Keratinocyte (primary cell): ENCODE measurements at regions not wholly inside any gene's neighbourhood (a gene's known extent, or its start where the extent isn't known, plus 50 kb on each side); places are given as distances from the start of the nearest gene placed in this dataset.
"Not testable (repeated sequence)": the region's sequence is repeated elsewhere in the genome, so short reads cannot be mapped to it uniquely, and the experiment has no call there.

ENCODE experiments used
- DNase-seq: peaks from one replicate; pipeline ENCODE4 v3.0.0-alpha.2; 2011; ENCODE audit warnings: low read depth, missing footprints, low spot score
- FAIRE-seq: peaks from 2 replicates; lab custom pipeline; 2011; peaks lifted over from hg19 to GRCh38; lab: Jason Lieb, UNC
- H2AFZ ChIP-seq: 2 replicates; pipeline ENCODE4 v1.6.0; 2012; ENCODE audit warnings: low read length, control low read depth, inconsistent platforms; ENCODE audit not compliant: control insufficient read depth
- H3K27ac ChIP-seq: 2 replicates; pipeline ENCODE4 v1.5.1; 2011; ENCODE audit warnings: low read length; ENCODE audit not compliant: control insufficient read depth, insufficient read depth
- H3K27me3 ChIP-seq: 3 replicates; pipeline ENCODE4 v1.6.0; 2011; ENCODE audit warnings: low read length; ENCODE audit not compliant: control insufficient read depth, insufficient read depth; ENCODE audit errors: extremely low read depth
- H3K36me3 ChIP-seq, 2 experiments: 2 replicates in 1 of 2; 3 replicates in 1 of 2; pipeline ENCODE4 v1.5.1; 2011; ENCODE audit warnings: low read length in 2 of 2, mild to moderate bottlenecking in 1 of 2; ENCODE audit not compliant: control insufficient read depth in 2 of 2, insufficient read depth in 2 of 2; ENCODE audit errors: extremely low read depth in 1 of 2
- H3K4me1 ChIP-seq: 3 replicates; pipeline ENCODE4 v1.5.1; 2011; ENCODE audit warnings: low read length; ENCODE audit not compliant: control insufficient read depth, insufficient read depth; ENCODE audit errors: extremely low read depth
- H3K4me2 ChIP-seq: 3 replicates; pipeline ENCODE4 v1.6.0; 2011; ENCODE audit warnings: low read depth, low read length; ENCODE audit not compliant: control insufficient read depth, insufficient read depth; ENCODE audit errors: extremely low read depth
- H3K4me3 ChIP-seq, 3 experiments: fragments of 200-600 bp in 1 of 3; sonication (generic) in 1 of 3; 2 replicates in 2 of 3; 3 replicates in 1 of 3; pipeline ENCODE4 v1.5.1; 2011 to 2016; ENCODE audit warnings: low read length in 3 of 3, mild to moderate bottlenecking in 3 of 3, control low read depth in 2 of 3, inconsistent platforms in 1 of 3, low read depth in 1 of 3, mixed read lengths in 1 of 3, mixed run types in 1 of 3, moderate library complexity in 1 of 3; ENCODE audit not compliant: control insufficient read depth in 2 of 3, insufficient read depth in 2 of 3; ENCODE audit errors: extremely low read depth in 1 of 3
- H3K79me2 ChIP-seq: 2 replicates; pipeline ENCODE4 v1.6.0; 2012; ENCODE audit warnings: low read length; ENCODE audit not compliant: control insufficient read depth, insufficient read depth
- H3K9ac ChIP-seq: 3 replicates; pipeline ENCODE4 v1.6.0; 2011; ENCODE audit warnings: low read length; ENCODE audit not compliant: control insufficient read depth, insufficient read depth; ENCODE audit errors: extremely low read depth
- H3K9me1 ChIP-seq: 3 replicates; pipeline ENCODE4 v1.6.0; 2011; ENCODE audit warnings: low read length; ENCODE audit not compliant: control insufficient read depth, insufficient read depth; ENCODE audit errors: extremely low read depth
- H3K9me3 ChIP-seq: 2 replicates; pipeline ENCODE4 v1.5.1; 2012; ENCODE audit warnings: low read depth, low read length; ENCODE audit not compliant: control insufficient read depth
- H4K20me1 ChIP-seq: 3 replicates; pipeline ENCODE4 v1.6.0; 2011; ENCODE audit warnings: low read length; ENCODE audit not compliant: control insufficient read depth, insufficient read depth; ENCODE audit errors: extremely low read depth
- EZH2 ChIP-seq: IDR thresholded peaks from one replicate; pipeline ENCODE4 v1.6.1; 2012; ENCODE audit warnings: inconsistent platforms, mild to moderate bottlenecking, low read length, moderate library complexity
- dilution Hi-C: fragments of 300-500 bp; cut with MboI; formaldehyde crosslinking; loops from one replicate; pipeline ENCODE4 v1.7.0; 2020; ENCODE audit warnings: low sequenced_read_pairs; ENCODE audit not compliant: extremely low pct_ligation_motif_present
- TF ChIP-seq, protein P1 (sequence below), 3 experiments: IDR thresholded peaks in 1 of 3; conservative IDR thresholded peaks in 1 of 3; optimal IDR thresholded peaks in 1 of 3; 2 replicates in 2 of 3; 3 replicates in 1 of 3; pipeline versions ENCODE3 to v1.5.1; 2011; ENCODE audit warnings: low read length in 3 of 3, mild to moderate bottlenecking in 3 of 3, moderate library complexity in 2 of 3, control low read depth in 1 of 3, inconsistent platforms in 1 of 3; ENCODE audit not compliant: insufficient read depth in 2 of 3; ENCODE audit errors: extremely low read depth in 1 of 3

DNA sequence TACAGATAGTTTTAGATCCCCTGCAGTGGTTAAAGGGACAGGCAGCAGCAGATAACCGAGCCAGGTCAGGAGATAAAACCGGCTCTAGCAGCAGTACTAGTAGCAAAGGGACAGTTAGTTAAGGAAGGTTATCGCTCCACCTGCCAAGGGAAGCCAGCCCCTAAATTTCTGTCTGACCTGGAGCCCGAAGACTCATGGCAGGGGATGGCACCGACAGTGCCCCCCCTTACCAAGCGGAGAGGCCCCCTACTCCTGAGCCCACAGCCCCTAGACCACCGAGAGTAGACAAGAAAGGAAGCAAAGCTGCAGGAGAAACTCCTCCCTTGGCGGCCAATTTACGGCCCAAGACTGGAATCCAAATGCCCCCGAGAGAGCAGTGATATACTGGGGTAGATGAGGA is 61.3 kb upstream of the MAGEC2 start:
- Histone ChIP-seq H3K36me3 (no peaks in the 10 kb centered on the region), H4K20me1 (no peaks in the 10 kb centered on the region), H2AFZ (no peak overlapping the region), H3K27me3 (no peaks in the 10 kb centered on the region), H3K4me1 (no peaks in the 10 kb centered on the region), H3K4me2 (no peak overlapping the region), H3K27ac (no peak overlapping the region), H3K9me1 (no peaks in the 10 kb centered on the region), H3K9ac (no peak overlapping the region), H3K9me3 (no peaks in the 10 kb centered on the region), H3K79me2 (no peaks in the 10 kb centered on the region), H3K4me3 (no peak overlapping the region)
- DNase-seq (no peak), FAIRE-seq (no peak)
- TF ChIP-seq, protein P1, sequence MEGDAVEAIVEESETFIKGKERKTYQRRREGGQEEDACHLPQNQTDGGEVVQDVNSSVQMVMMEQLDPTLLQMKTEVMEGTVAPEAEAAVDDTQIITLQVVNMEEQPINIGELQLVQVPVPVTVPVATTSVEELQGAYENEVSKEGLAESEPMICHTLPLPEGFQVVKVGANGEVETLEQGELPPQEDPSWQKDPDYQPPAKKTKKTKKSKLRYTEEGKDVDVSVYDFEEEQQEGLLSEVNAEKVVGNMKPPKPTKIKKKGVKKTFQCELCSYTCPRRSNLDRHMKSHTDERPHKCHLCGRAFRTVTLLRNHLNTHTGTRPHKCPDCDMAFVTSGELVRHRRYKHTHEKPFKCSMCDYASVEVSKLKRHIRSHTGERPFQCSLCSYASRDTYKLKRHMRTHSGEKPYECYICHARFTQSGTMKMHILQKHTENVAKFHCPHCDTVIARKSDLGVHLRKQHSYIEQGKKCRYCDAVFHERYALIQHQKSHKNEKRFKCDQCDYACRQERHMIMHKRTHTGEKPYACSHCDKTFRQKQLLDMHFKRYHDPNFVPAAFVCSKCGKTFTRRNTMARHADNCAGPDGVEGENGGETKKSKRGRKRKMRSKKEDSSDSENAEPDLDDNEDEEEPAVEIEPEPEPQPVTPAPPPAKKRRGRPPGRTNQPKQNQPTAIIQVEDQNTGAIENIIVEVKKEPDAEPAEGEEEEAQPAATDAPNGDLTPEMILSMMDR (optimal IDR thresholded peaks at IDR 0.05 in 1 of 3, IDR thresholded peaks at IDR 0.05 in 1 of 3, conservative IDR thresholded peaks at IDR 0.05 in 1 of 3; ENCODE audit: extremely low read depth in 1 of 3, insufficient read depth in 2 of 3, low read length in 3 of 3), result no peak
- no peak for TF ChIP-seq EZH2
- dilution Hi-C loops, result no loop called here

DNA sequence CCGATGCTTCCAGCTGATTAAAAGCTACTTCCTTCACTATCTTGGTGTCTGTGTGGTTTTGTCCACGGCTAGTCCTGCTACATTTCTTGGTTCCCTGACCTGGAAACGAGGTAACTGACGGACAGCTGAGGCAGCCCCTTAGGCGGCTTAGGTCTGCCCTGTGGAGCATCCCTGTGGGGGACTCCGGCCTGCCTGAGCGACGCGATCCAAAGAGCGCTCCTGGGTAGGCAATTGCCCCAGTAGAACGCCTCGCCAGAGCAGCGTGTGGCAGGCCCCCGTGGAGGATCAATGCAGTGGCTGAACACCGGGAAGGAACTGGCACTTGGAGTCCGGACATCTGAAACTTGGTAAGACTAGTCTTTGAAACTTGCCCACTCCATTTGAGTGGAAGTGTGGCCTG is 60.5 kb upstream of the MAGEC2 start:
- H3K79me2 ChIP-seq, H3K9ac ChIP-seq, H3K27me3 ChIP-seq, H3K4me1 ChIP-seq, H4K20me1 ChIP-seq, DNase-seq, H3K4me3 ChIP-seq, H3K9me3 ChIP-seq, H3K27ac ChIP-seq, H3K9me1 ChIP-seq, FAIRE-seq, dilution Hi-C loops, H3K36me3 ChIP-seq, H2AFZ ChIP-seq, H3K4me2 ChIP-seq: not testable (repeated sequence)

DNA sequence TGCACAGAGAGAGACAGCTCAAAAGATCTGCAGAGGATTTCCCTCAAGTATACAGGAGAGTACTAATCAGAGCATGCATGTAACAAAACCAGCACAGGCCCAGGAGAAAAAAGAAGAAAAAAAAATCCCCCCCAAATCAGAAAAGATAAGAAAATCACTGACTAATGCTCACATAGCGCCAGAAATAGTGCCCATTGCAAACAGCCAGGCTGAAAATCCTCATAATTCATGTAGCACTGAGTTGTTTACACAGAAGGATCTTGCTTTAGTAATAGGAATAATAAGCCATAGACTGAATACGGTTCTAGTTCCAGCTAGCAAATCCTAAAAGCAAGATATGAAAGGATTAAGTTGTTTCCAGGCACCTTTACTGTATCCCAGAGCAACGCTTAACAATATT is 51.8 kb upstream of the MAGEC2 start:
- Histone ChIP-seq H3K27ac (no peak overlapping the region), H3K9me1 (no peaks in the 10 kb centered on the region), H3K4me1 (no peaks in the 10 kb centered on the region), H3K79me2 (no peaks in the 10 kb centered on the region), H3K36me3 (no peaks in the 10 kb centered on the region), H3K9ac (no peak overlapping the region), H3K4me3 (no peak overlapping the region), H3K4me2 (no peak overlapping the region), H4K20me1 (no peaks in the 10 kb centered on the region), H3K27me3 (no peaks in the 10 kb centered on the region), H2AFZ (no peak overlapping the region), H3K9me3 (no peaks in the 10 kb centered on the region)
- DNase-seq (no peak), FAIRE-seq (no peak)
- no peak for TF ChIP-seq EZH2
- TF ChIP-seq, protein P1 (optimal IDR thresholded peaks at IDR 0.05 in 1 of 3, IDR thresholded peaks at IDR 0.05 in 1 of 3, conservative IDR thresholded peaks at IDR 0.05 in 1 of 3; ENCODE audit: extremely low read depth in 1 of 3, insufficient read depth in 2 of 3, low read length in 3 of 3), result no peak
- dilution Hi-C loops, result no loop called here
